Frontal cortex (tissue), 3 donors: ENCODE measurements at regions not wholly inside any gene's neighbourhood (a gene's known extent, or its start where the extent isn't known, plus 50 kb on each side); places are given as distances from the start of the nearest gene placed in this dataset.

ENCODE experiments used
- DNase-seq, 2 donors: peaks; one replicate each; pipeline ENCODE4 v3.0.0; 2012; ENCODE audit warnings: low spot score in 2 of 2
- FAIRE-seq: peaks from 2 replicates; lab custom pipeline; 2012; peaks lifted over from hg19 to GRCh38; lab: Jason Lieb, UNC
- donor health status: control.
- donor health status: control.
- donor health status: control.

DNA sequence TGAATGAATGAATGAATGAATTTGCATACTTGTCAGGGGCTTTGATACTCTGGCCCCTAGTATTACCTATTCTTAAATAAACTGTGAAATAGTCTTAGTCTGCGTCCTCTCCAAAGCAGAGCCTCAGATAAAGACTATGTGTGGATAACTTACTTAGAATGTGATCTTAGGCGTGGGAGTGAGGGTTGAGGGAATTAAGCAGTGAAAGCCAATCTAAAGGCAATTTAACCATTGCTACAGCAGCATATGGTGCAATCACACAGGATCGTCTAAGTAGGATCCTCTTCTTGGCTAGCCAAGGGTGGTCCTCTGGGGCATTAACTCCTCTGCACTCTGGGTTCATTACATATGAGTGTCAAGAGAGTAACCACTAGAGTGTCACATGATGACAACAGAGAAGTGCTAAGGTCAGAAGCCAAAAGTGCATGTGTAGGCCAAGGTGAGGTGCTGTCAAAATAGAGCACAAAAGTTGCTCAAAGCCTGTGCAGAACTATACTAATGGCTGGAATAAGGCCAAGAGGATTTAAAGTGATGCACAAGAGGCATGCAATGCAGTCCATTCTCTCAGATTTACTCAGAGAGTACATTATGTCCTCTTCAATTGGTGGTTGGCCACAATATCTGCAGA, 274.4 kb upstream of the SEMA6A start:
- no peak for FAIRE-seq

DNA sequence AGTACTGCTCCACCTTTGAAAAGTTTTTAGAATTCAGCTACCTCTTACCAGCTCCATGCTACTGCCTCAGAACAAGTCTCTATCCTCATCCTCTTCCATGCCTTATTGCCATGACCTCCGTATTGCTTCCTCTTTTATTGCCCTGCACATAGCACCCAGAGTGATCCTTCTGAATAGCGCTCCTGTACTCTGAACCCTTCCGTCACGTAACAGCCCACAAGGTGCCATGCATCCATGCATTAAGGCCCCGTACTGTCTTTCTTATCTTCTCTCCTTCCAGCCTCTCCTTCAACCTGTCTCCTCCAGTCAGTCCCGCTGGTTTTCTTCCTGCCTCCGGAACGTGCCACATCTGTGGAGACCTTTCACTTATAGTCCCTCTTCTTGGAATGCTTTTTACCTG, 273.3 kb upstream of the SEMA6A start:
- DNase-seq (no peak), FAIRE-seq (no peak)

More for the DNA sequence above, 274.4 kb upstream of the SEMA6A start:
- DNase-seq, result no peak

DNA sequence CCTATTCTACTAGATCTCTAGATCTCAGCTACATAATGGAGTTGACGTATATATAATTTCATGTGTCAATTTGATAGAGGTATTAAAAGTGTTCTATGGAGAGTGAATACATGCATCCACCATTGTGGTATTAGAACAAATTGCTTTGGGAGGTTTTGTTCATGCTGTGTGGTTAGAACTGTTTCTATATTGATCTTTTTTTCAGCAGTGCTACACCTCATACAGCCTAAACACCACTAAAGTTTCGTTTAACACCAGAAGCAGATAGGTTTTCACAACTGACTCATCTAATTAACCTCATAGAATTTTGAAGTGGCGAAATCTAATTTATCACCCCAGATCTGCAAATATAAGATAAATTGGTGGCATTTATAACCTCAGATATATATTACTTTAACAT, 269.4 kb upstream of the SEMA6A start:
- no peak for DNase-seq

DNA sequence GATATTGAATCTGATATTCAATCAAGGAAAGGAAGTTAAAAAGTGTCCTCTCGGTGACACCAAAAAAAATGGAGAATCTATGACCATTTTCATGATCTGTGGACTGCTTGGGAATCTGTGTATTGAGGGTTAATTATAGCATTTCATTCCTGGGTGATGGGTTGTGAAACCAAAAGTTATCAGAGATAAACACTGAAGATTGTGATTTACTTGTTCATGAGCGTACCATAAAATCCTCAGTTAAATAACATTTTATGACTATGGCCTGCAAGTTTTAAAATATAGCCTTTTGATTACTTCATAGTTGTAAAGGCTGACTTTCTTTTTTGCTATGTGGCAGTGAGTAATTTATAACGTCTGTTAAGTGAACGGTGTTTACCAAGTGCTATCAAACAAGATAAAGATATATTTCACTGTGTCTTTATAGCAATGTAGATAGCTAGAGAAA, 267.9 kb upstream of the SEMA6A start:
- DNase-seq, result no peak
- FAIRE-seq, result no peak

More for the DNA sequence above, 269.4 kb upstream of the SEMA6A start:
- no peak for FAIRE-seq

DNA sequence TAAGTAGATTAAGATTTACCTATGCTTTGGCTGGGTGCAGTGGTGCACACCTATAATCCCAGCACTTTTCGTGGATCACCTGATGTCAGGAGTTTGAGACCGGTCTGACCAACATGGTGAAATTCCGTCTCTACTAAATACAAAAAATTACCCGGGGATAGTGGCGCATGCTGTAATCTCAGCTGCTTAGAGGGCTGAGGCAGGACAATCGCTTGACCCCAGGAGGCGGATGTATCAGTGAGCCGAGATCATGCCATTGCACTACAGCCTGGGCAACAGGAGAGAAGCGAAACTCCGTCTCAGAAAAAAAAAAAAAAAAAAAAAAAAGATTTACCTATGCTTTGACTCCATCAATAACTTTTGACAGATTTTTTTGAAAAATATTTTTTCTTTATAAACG, 267.1 kb upstream of the SEMA6A start:
- no peak for DNase-seq
- no peak for FAIRE-seq

DNA sequence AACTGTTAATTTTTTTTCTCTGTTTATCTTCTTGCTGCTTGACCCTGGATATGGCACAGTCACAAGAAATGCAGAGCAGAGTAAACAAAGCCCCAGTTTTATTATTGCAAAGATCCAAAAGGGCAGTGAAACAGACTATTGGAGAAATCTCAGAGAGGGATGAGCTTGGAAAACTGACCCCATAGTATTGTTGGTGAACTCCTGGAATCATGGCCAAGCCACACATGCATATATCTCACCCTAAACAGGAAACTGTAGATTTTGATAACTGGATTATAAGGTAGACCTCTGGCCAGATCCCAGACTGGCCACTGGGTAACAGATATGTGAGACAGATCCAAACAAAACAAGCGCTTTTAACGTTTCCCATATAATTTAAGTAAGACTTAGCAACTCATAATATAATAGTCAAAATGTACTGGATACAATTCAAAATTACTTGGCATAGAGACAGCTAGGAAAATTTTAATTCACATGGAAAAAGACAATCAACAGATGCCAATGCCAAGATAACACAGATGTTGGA, 263.5 kb upstream of the SEMA6A start:
- no peak for FAIRE-seq
- DNase-seq, result no peak

DNA sequence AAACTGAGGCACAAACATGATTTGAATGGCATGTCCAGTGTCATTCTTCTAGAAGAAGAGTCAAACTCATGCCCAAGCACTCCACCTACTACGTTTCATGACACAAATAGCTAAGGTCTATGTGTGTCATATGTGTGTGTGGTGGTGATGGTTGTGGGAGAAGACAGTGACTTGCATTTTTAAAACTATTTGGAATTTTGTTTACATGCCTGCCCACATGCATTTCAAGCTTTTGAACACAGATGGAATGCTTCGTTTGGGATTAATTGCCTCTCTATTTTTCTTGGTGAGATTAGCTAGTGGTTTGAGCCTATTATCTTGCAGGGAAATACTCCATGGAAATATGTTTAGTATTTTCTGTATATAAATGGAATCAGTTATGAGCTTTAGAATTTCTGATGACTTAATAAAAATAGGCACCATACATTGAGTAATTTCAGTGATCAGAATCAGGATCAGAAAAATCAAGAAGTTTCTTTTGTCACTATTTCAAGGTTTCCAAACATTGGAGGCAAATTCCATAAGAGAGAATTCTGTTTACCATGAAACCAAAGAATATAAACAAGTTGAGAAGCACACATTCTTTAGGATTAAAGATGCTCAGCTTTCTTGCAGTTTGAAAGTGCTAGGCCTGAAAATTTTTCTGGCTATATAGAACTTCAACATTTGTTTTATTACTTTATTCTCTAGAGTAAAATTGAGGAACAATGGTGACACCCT, 260.3 kb upstream of the SEMA6A start:
- DNase-seq (no peak), FAIRE-seq (no peak)

DNA sequence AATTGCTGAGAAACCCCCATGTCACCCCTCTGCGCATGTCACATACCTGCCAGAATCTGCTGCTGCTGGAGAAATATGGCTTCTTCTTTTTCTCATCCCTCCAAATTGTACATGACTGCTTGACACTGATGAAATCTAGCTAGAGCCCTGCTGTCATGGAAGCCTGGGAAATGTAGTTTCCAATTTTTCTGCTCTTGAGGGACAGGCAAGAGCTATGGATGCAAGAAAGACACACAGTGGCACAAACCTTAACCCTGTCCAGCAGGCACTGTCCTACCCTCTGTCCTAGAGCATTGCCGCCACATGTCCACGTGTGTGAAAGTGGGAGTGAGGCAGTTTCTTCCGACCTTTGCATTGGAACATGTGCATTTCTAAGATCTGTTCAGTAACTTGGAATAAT, 255.5 kb upstream of the SEMA6A start:
- FAIRE-seq, result no peak
- DNase-seq, result no peak

DNA sequence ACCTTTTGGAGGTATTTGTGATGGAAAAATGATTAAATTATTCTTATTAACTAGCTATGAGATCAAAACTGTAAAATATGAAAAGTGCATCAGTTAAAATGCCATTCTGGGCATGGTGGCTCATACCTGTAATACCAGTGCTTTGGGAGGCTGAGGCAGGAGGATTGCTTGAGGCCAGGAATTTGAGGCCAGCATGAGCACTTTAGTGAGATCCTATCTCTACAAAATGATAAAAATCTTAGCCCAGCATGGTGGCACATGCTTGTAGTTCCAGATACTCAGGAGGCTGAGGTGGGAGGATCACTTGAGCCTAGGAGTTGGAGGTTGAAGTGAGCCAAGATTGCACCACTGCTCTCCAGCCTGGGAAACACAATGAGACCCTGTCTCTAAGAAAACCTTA, 252.5 kb upstream of the SEMA6A start:
- FAIRE-seq, result no peak
- no peak for DNase-seq

DNA sequence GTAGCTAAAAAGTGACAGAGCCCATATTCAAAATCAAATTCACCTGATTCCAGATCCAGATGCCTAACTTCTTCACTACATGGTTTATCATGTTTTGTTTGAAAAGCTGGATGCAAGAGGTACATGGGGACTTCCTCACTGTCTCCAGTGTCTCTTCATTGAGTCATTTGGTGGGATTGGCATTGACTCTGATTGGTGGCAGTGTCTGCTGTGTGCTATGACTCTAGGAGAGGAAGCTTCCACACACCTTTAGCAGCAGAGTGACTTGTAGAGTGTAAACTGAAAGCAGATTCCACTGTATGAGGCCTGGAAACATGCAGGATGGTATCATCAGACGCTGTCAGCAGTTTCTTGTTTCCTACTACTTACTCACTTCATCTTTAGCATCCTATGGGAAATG, 250.9 kb upstream of the SEMA6A start:
- no peak for DNase-seq
- no peak for FAIRE-seq

DNA sequence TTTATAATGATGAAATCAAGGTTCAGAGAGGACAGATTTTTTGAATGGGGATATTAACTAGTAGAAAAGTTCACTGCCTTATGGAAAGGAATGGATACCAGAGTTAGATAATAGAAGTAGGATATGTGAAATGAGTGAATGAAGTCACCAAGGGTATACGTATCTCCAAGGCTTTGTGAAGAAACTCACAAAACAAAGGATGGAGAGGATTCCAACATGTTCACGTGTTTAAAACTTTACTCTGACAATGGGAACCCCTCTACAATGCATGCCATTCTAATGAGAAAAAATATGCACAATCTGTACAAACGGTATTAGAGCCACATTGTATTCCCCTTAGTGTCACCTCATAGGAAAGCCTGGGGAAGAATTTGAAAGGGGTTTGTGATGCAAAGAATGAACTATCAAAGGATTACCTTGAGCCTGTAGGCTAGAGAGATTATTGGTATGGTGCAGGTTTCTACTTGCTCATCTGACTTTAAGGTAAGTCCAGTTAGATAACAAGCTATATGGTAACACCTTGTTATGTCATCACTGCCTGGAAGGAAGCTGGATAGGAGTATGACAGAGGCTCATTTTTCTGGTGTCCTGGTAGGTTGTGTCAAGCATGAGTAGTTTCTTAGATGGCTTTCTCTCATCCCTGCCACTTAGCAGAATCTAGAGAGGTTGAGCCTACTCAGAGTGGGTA, 250.3 kb upstream of the SEMA6A start:
- FAIRE-seq, result no peak
- no peak for DNase-seq

DNA sequence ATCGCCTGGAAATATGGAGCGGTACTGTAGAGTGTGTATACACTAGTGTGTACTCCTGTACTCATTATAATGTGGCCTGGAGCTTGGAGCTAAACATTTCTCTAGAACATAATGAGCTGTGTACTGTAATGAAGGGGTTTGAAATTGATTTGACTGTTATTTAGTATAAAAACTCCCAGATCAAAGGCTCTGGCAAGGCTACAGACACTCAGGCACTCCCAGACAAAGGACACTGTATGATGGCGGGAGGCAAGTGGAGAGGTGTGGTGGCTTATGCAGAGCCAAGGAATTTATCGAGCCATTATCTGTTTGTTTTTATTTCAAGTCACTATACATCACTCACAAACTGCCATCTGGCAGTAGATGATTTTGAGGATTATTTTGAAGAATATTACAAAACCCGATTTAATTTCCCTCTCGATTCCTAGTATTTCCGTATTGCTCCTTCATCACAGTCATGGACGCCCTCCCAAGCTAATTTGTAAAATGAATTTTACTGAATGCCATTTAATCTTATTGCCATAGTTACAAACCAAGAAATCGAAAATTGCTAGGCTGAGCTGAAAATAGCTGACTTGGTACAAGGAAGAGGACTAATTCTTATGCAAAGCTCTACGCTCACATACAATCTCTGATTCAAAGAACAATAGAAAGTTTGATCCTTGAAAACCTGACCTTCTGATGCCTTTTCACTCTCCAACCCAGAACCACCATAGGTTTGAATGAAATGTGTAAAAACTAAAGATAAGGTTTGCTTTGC, 240.2 kb upstream of the SEMA6A start:
- DNase-seq (no peak), FAIRE-seq (no peak)

DNA sequence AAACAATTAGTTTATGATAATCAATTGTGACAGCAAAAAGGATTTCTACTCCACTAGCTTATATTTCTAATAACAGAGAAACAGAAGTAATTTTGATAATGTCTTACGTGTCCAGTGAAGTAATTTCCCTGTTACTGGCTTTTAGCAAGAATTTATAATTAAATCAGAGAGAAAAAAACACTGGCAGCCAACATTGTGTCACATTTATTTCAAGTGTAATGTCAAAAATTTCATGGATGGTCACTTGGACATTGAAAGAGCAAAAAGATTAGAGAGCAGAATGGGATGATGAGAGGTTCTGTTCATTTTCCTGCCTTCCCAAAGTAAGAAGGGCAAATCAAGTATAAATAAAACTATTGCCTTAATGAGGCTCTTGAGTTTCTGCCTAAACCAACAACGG, 239.3 kb upstream of the SEMA6A start:
- DNase-seq (no peak), FAIRE-seq (no peak)

DNA sequence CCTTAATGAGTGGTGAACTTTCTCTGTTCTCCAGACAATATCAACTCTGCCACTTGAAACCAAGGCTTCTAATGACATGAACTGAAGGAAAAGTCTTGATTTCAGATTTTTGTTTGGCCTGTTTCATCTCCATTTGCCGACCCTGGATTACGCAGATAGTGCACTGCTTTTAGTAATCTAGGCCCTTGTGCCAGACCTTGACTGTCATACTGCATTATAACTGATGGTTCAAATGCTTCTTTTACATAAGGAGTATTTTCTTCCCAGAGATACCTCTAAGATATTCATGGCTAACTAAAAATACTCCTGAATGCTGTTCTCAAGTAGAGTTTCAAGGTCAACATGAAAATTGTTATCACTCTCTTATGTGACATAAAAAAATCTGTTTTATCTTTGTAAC, 238.7 kb upstream of the SEMA6A start:
- no peak for FAIRE-seq

DNA sequence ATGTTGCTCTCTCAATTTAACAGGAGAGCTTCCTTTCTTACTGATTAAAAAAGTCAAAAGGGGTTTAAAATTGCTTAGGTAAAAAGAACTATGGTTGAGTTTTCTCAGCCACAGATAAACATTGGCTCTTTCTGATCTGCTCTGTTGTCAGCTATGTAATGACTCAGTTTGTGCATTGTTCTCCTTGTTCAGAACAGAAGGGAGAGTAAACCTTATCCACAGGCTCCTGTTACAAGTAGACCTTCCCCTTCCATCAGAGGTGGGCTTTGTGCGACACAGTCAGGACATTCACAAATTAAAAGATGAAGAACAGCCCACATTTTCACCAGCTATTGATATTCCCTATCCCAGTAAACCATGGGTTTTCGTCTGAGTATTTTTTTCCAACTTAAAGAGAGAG, 236.3 kb upstream of the SEMA6A start:
- FAIRE-seq (no peak), DNase-seq (no peak)

More for the DNA sequence above, 238.7 kb upstream of the SEMA6A start:
- no peak for DNase-seq

DNA sequence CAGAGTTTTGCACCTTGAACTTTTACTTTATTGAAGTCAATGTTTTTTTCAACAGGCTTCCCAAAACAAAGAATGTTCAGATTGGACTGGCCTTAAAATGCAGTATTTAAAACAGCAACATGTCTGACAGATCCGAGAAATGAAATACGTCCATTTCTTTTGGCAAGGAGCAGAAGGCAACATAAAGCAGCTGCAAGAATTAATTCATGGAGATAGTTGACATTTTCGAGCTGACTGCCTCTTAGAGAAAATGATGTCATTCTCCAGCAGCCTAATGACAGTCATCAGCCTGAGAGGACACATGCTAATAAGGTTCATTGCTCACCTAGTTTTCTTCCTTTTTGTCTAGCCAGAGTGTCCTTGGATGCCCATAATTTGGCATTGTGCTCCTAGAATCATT, 232.2 kb upstream of the SEMA6A start:
- DNase-seq, result no peak
- no peak for FAIRE-seq

DNA sequence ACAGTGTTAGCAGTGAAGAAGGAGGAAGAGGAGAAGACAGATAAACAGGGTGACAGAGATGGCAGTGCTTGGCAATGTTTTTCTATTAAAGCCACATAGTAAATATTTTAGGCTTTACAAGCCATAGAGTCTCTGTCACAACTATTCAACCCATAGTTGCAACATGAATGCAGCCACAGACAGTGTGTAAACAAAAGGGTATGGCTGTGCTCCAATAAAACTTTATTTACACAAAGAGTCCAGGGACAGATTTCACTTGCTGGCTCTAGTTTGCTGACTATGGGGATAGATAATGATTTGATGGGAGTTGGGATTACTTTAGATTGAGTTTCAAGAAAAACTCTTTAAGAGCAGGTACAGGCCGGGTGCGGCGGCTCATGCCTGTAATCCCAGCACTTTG, 224.8 kb upstream of the SEMA6A start:
- FAIRE-seq, result no peak
- no peak for DNase-seq

DNA sequence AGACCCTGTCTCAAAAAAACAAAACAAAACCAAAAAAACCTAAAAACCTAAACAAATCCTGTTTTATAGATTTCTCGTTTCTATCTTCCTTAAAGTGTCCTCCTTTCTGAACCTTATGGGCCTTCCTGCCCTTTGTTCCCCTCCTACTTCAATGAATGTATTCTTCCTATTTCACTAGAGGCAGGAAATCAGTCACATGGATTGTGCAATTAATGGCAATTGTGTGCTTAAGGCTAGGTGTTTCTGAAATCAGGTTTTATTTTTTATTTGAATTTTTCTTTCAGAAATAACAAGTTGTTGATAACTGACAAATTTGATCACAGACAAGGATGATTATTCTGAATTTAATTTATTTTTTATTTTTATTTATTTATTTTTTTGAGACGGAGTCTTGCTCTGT, 220.6 kb upstream of the SEMA6A start:
- DNase-seq (no peak), FAIRE-seq (no peak)

DNA sequence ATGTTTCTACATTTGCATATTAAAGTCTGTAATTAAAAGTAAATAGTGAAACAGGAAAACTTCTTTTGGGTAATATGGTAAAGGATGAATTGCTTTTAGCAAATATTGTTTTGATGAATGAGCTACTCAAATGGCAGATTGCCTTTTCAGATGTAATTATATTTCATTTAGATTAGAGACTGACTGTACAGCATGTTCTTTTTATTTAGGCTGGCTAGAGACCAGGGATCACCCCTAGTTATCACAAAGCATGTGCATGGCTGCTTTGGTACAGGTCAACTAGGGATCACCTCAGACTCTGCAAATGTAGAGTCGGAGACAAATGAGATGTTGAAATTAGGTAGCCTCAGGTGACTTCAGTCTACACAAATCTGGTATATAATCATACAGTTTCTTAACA, 214.9 kb upstream of the SEMA6A start:
- FAIRE-seq (no peak), DNase-seq (no peak)

DNA sequence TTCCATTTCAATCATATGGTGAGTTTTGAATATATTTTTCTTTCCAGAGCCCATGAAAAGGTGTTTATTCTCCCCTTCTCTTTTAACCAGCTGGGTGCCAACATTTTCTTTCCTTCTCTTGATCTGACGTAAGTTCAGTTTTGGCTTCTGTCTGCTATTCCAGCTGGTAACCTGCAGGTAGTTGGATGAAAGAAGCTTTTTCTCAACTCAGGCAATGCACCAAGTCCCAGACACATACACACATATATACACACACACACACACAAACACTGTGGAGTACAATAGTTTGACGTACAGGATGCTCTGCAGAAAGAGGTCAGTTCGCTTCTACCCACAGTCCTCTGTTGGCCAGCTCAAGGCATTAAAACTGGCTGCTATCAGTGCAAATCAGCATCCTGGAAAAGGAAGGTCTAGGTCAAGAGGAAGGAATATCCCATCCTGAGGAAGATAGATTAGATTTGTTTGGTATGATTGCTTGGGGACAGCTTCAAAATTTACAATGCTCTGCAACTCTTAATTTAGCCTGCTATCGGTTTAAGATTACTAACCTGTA, 214.3 kb upstream of the SEMA6A start:
- FAIRE-seq, result no peak
- no peak for DNase-seq
